ENCODE measurements at regions not wholly inside any gene's neighbourhood (a gene's known extent, or its start where the extent isn't known, plus 50 kb on each side); places are given as distances from the start of the nearest gene placed in this dataset.

DNA sequence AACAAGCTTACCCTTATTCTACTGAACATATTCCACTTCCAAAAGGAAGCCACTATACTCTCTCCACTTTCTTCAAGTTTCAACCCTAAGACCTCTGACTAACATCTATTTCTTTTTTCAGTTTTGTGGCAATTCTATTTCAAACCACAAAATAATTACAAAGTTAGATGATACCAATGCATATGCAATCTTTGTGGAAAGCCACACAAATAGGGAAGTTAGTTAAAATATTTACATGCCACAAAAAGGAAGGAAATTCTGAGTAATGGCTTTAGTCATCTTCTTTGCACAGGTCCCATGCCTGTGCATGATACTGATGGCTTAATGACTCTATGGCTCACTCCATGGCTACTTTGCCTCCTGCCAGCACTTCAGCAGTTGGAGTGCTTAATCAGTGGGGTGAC lies 57.0 kb upstream of the MCTP2 start:
- TF ChIP-seq, protein P1, sequence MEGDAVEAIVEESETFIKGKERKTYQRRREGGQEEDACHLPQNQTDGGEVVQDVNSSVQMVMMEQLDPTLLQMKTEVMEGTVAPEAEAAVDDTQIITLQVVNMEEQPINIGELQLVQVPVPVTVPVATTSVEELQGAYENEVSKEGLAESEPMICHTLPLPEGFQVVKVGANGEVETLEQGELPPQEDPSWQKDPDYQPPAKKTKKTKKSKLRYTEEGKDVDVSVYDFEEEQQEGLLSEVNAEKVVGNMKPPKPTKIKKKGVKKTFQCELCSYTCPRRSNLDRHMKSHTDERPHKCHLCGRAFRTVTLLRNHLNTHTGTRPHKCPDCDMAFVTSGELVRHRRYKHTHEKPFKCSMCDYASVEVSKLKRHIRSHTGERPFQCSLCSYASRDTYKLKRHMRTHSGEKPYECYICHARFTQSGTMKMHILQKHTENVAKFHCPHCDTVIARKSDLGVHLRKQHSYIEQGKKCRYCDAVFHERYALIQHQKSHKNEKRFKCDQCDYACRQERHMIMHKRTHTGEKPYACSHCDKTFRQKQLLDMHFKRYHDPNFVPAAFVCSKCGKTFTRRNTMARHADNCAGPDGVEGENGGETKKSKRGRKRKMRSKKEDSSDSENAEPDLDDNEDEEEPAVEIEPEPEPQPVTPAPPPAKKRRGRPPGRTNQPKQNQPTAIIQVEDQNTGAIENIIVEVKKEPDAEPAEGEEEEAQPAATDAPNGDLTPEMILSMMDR (IDR thresholded peaks at IDR 0.05): no peak
- no peak for TF ChIP-seq POLR2A (IDR thresholded peaks at IDR 0.05)
